Tibial nerve (tissue), 4 donors: ENCODE measurements at regions not wholly inside any gene's neighbourhood (a gene's known extent, or its start where the extent isn't known, plus 50 kb on each side); places are given as distances from the start of the nearest gene placed in this dataset.

Experiments used
- DNase-seq, 2 donors: peaks; one replicate each; pipeline ENCODE4 v3.0.0-alpha.2; 2019; ENCODE audit warnings: low spot score in 2 of 2
- H3K27ac ChIP-seq, 4 donors: fragments of 200-600 bp; sonication (generic) in 3 of 4; one replicate each; pipeline ENCODE4 v1.5.1; 2017 to 2019; ENCODE audit warnings: mild to moderate bottlenecking in 1 of 4
- H3K27me3 ChIP-seq, 2 donors: fragments of 200-600 bp; sonication (generic) in 1 of 2; one replicate each; pipeline versions ENCODE4 v1.5.1 to v1.6.0; 2017 to 2019
- H3K36me3 ChIP-seq, 3 donors: fragments of 200-600 bp; sonication (generic); one replicate each; pipeline ENCODE4 v1.5.1; 2018 to 2019
- H3K4me1 ChIP-seq, 4 donors: fragments of 200-600 bp; sonication (generic) in 3 of 4; one replicate each; pipeline ENCODE4 v1.5.1; 2017 to 2019
- H3K4me3 ChIP-seq, 4 donors: fragments of 200-600 bp; sonication (generic) in 3 of 4; one replicate each; pipeline ENCODE4 v1.5.1; 2017 to 2019; ENCODE audit warnings: mild to moderate bottlenecking in 1 of 4, moderate library complexity in 1 of 4
- H3K9me3 ChIP-seq, 4 donors: fragments of 200-600 bp; sonication (generic) in 3 of 4; one replicate each; pipeline ENCODE4 v1.5.1; 2017 to 2019
- EP300 ChIP-seq, 2 donors: sonication (generic); formaldehyde crosslinking; IDR thresholded peaks; one replicate each; pipeline ENCODE4 v1.6.1; 2017; ENCODE audit warnings: antibody characterized with exemption in 2 of 2, mild to moderate bottlenecking in 1 of 2
- POLR2A ChIP-seq, 2 donors: fragments of 450-650 bp; IDR thresholded peaks; one replicate each; pipeline ENCODE4 v1.6.1; 2017; ENCODE audit warnings: antibody characterized with exemption in 2 of 2, mild to moderate bottlenecking in 2 of 2, moderate library complexity in 2 of 2
- WGBS, 2 donors: methylation state at CpG; one replicate each; pipeline ENCODE4 v1.1.5; 2018; 5-methylcytosine and 5-hydroxymethylcytosine counted together
- TF ChIP-seq, protein P1 (sequence below), 5 experiments: fragments of 200-600 bp in 3 of 5; fragments of 450-650 bp in 2 of 5; sonication (generic) in 3 of 5; IDR thresholded peaks; one replicate each; pipeline ENCODE4 v1.5.1; 2016 to 2019; ENCODE audit warnings: antibody characterized with exemption in 5 of 5, mild to moderate bottlenecking in 3 of 5, moderate library complexity in 2 of 5

DNA sequence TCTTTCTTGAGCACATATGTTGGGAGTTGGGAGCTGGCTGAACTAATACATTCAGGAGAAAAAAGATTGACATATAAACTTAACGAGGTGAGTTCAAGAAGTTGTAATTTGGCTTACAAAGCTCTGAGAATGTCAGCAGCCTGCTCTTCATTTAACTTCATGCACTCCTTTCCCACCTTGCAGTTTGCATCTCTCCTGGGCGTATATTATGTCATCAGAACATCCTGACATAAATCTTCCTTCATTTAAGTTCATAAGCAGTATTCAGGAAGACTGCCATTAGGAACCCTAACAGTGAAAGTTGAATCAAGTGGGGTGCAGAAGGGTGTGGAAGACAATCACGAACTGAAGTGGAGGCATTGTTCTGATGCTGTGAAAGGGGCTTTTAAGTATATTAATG, 288.1 kb downstream of the ARPP21 start:
- Histone ChIP-seq H3K27me3 (no peaks in the 10 kb centered on the region), H3K36me3 (no peaks in the 10 kb centered on the region), H3K9me3 (peaks cover 0 to 3% (median 0%) of the 10 kb centered on the region in 4 donors), H3K4me3 (no peak overlapping the region), H3K4me1 (no peaks in the 10 kb centered on the region), H3K27ac (no peak overlapping the region)
- 60 to 65% methylated on average over 3 of the region's 3 CpGs for WGBS, 2 donors
- DNase-seq = no peak
- TF ChIP-seq POLR2A (IDR thresholded peaks at IDR 0.05) (no peak), EP300 (IDR thresholded peaks at IDR 0.05) (no peak)
- TF ChIP-seq, protein P1, sequence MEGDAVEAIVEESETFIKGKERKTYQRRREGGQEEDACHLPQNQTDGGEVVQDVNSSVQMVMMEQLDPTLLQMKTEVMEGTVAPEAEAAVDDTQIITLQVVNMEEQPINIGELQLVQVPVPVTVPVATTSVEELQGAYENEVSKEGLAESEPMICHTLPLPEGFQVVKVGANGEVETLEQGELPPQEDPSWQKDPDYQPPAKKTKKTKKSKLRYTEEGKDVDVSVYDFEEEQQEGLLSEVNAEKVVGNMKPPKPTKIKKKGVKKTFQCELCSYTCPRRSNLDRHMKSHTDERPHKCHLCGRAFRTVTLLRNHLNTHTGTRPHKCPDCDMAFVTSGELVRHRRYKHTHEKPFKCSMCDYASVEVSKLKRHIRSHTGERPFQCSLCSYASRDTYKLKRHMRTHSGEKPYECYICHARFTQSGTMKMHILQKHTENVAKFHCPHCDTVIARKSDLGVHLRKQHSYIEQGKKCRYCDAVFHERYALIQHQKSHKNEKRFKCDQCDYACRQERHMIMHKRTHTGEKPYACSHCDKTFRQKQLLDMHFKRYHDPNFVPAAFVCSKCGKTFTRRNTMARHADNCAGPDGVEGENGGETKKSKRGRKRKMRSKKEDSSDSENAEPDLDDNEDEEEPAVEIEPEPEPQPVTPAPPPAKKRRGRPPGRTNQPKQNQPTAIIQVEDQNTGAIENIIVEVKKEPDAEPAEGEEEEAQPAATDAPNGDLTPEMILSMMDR (IDR thresholded peaks at IDR 0.05) = no peak

DNA sequence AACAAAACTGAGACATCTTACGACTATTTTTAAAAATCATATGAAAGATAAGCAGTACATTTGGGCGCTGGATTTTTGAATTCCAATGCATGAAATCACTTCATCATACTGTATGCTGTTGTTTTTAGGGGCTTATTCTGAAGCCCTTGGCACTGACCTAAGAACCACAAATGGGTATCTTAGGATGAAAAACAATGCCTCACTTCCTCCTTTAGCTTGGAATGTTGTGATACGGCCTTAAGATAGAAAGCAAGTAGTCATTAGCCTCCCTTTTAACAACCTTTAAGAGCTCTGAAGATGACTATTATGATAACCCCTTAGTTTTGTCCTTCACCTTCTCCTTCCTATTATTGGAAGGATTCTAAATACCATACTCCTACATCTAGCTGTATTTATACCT, 289.8 kb downstream of the ARPP21 start:
- no peak for DNase-seq
- Histone ChIP-seq H3K9me3 (no peaks in the 10 kb centered on the region), H3K4me3 (no peak overlapping the region), H3K27me3 (no peaks in the 10 kb centered on the region), H3K4me1 (no peaks in the 10 kb centered on the region), H3K27ac (no peak overlapping the region), H3K36me3 (no peaks in the 10 kb centered on the region)
- TF ChIP-seq, protein P1 (IDR thresholded peaks at IDR 0.05) = no peak
- TF ChIP-seq POLR2A (IDR thresholded peaks at IDR 0.05) = no peak
- 75 to 87% methylated on average over 3 of the region's 3 CpGs for WGBS, 2 donors

DNA sequence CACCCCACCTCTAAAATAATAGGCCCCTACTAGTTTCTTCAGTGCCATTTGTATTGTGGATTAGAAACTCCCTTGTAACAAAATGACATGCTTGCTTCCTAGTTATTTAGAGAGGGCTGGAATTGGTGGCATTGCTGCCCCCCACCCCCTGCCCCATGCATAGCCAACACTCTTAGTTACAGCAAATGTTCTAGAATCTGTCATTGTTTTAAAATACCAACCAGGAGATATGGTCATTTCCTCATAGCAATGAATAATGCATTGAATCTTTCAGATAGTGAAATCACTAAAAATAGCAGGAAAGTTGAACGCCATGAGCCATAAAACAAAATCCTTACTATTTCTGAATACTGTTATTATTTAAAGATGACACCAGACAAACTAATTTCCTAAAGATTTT, 292.5 kb downstream of the ARPP21 start:
- WGBS, 2 donors = 38 to 60% methylated on average over 1 of the region's 1 CpG
- TF ChIP-seq, protein P1 (IDR thresholded peaks at IDR 0.05) = no peak
- TF ChIP-seq POLR2A (IDR thresholded peaks at IDR 0.05) (no peak), EP300 (IDR thresholded peaks at IDR 0.05) (no peak)
- no peaks in the 10 kb centered on the region for H3K9me3 ChIP-seq
- no peak for DNase-seq
- H3K27me3 ChIP-seq = no peaks in the 10 kb centered on the region
- no peak overlapping the region for H3K4me3 ChIP-seq
- H3K27ac ChIP-seq = no peak overlapping the region
- H3K4me1 ChIP-seq = no peaks in the 10 kb centered on the region
- H3K36me3 ChIP-seq = no peaks in the 10 kb centered on the region

DNA sequence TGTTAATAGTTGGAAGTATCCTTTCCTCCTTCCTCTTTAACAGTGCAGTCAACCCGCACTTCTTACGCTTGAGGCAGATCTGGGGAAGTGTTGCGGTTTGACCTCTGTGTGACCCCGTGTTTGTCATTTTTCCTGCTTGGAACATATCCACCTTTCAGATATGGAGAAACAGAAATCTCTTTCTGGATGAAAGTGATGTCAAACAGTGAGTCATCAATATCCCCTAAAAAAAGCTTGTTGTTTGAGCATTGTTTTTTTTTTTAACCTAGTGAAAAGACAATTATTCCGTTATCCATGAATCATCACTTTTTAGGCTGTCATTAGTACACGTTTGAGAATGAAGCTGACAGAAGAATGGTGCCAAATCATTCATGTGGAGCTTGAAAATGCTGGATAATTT, 293.7 kb downstream of the ARPP21 start:
- peak in 1 of 2 donors; percentile 7 for DNase-seq
- TF ChIP-seq POLR2A (IDR thresholded peaks at IDR 0.05) (no peak), EP300 (IDR thresholded peaks at IDR 0.05) (no peak)
- TF ChIP-seq, protein P1 (IDR thresholded peaks at IDR 0.05) = no peak
- Histone ChIP-seq H3K4me1 (no peaks in the 10 kb centered on the region), H3K27ac (peak overlapping the region in 1 of 4 donors; percentile 53), H3K4me3 (no peak overlapping the region), H3K9me3 (no peaks in the 10 kb centered on the region), H3K27me3 (no peaks in the 10 kb centered on the region), H3K36me3 (no peaks in the 10 kb centered on the region)
- 8 to 11% methylated on average over 6 of the region's 6 CpGs for WGBS, 2 donors

DNA sequence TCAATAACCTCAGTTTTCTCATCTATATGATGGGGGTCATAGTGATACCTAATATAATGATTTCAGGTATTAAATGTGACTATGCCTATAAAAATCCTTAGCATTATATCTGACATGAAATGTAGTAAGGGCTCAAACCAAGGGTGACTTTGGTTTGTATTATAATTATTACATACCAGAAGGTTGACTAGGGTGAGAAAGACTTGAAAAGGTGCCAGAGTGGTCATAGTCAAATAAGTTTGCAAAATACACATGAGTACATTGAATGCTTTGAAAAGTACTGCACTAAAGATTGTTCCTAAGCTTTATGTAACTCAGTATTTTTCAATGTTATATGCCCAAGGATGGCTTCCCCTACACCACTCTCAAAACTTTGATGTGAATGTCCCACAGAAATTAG, 297.2 kb downstream of the ARPP21 start:
- no peak overlapping the region for H3K4me3 ChIP-seq
- H3K27ac ChIP-seq = no peak overlapping the region
- H3K9me3 ChIP-seq = no peaks in the 10 kb centered on the region
- DNase-seq = no peak
- no peaks in the 10 kb centered on the region for H3K4me1 ChIP-seq
- H3K36me3 ChIP-seq = no peaks in the 10 kb centered on the region
- TF ChIP-seq, protein P1 (IDR thresholded peaks at IDR 0.05) = no peak
- no peak for TF ChIP-seq POLR2A (IDR thresholded peaks at IDR 0.05)
- no peak for TF ChIP-seq EP300 (IDR thresholded peaks at IDR 0.05)
- H3K27me3 ChIP-seq = no peaks in the 10 kb centered on the region
